HG03439 (cell line): ENCODE measurements at regions not wholly inside any gene's neighbourhood (a gene's known extent, or its start where the extent isn't known, plus 50 kb on each side); places are given as distances from the start of the nearest gene placed in this dataset.

Experiments used
- ATAC-seq: cut with Tn5 transposase; IDR thresholded peaks from one replicate; pipeline ENCODE4 v1.9.1; 2021; ENCODE audit warnings: mild to moderate bottlenecking, moderate library complexity; ENCODE audit not compliant: unreplicated experiment

GRCh38 chr7:17679458-17679857 lies 260.8 kb downstream of the SNX13 start:
- no peak for ATAC-seq

GRCh38 chr7:17680026-17680425 lies 260.3 kb downstream of the SNX13 start:
- ATAC-seq: no peak

GRCh38 chr7:17680943-17681351 lies 259.3 kb downstream of the SNX13 start:
- ATAC-seq: no peak

DNA sequence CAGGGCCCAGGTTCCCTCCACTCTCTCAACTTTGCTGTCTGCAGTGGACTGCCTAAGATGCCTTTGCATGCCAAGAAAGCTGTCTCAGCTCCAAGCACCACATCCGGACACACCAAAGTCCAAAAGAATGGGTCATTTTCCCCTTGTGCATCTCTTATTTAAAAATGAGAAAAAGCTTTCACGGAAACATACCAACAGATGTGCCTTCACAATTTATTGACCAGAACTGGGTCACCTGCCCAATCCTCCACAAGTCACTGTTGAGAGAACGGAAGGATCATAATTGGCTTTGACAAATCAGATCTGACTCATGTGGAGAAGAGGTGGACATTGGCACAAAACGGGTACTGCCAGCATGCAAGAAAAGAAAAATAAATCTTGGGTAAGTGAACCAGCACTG lies 258.3 kb downstream of the SNX13 start:
- no peak for ATAC-seq

DNA sequence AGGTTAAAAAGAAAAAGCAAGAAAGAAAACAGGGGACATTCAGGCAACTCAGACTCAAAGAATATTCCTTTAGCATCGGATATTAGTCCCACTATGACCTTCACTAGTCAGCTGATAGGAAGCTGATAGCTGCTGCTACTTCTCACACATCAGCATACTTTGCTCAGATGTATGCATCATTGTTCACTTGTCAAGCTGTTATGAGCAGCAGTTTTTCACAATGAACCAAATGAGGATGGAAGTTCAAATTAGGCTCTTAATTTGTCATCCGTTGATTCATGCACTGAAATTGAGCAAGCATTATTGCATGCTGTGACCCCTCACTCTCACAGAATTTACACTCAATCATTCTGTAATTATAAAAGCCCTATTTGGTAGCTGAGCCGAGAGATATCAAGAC lies 257.7 kb downstream of the SNX13 start:
- no peak for ATAC-seq

- ATAC-seq: no peak
These were observed 255.2 kb downstream of the SNX13 start for GRCh38 chr7:17685141-17685540.

DNA sequence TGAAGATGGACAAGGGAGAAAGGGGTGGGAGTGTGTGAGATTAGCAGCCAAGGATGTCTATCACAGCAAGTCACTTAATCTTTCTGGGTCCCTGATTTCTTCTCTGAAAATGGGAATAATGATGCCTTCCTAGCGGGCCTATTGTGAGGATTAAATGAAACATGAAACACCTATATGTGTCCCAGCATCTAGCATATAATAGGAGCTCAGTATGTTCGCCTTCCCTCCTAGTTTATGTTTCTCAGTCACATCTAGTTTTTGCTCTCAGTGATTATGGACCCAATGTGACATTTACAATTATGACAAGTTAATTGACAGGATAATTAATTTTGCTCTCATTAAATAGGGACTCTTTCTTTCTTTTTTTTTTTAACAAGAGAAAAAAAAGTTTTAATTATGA lies 252.9 kb downstream of the SNX13 start:
- no peak for ATAC-seq

GRCh38 chr7:17689361-17689902 lies 250.9 kb downstream of the SNX13 start:
- ATAC-seq: no peak

- ATAC-seq: peak; percentile 96
These were observed 250.3 kb downstream of the SNX13 start for GRCh38 chr7:17690030-17690429.

DNA sequence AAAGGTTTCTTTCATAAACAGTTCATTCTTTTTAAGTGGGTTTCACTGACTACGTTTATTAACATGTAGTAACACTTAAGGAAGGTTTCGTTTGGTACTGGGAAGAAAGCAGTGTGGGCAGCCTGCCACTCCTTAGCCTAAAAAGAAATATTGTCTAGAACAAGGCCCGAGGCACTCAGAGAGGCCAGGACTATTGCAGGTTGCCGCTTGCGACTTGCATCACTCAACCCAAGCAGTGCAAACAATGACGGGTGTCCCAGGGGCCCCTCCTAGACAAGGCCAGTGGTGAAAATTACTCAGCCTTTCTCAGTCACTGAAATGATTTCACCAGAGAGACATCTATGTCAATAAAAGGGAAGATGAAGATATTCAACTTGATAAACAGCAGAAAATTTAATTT lies 243.9 kb downstream of the SNX13 start:
- no peak for ATAC-seq

GRCh38 chr7:17697128-17697881 lies 243.0 kb downstream of the SNX13 start:
- no peak for ATAC-seq

DNA sequence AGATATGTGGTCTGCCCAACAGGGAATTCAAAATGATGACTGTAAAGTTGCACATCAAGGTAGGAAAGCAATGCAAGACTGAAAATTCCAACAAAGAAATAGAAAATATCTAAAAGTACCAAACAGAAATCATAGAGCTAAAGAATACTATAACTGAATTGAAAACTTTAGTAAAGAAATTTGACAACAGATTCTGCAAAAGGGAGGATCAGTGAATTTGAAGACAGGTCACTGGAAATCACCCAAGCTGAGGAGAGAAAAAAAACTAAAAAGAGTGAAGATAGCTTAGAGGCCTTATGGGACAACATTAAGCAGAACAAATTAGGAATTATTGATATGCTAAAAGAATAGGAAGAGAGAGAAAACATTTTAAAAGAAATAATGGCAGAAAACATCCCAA lies 240.6 kb downstream of the SNX13 start:
- ATAC-seq: no peak

GRCh38 chr7:17700138-17700537 lies 240.2 kb downstream of the SNX13 start:
- ATAC-seq: no peak

DNA sequence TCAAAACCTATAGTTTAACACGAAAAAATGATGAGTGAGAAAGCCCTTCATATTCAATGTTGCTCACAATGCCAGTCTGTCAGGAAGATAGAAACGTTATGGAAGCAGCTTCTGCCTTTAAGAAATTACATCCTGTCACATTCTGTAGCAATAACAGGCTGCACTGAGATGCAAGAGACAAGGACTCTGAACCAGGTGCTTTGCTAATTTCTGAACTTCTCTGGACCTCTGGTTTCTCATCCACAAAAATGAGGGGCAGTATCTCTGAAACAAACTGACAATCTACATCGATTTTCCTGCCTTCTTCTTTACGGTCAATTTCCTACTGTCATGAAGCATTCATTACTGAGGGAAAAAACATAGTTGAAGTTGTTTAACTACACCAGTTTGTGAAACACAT lies 234.0 kb downstream of the SNX13 start:
- ATAC-seq: no peak

DNA sequence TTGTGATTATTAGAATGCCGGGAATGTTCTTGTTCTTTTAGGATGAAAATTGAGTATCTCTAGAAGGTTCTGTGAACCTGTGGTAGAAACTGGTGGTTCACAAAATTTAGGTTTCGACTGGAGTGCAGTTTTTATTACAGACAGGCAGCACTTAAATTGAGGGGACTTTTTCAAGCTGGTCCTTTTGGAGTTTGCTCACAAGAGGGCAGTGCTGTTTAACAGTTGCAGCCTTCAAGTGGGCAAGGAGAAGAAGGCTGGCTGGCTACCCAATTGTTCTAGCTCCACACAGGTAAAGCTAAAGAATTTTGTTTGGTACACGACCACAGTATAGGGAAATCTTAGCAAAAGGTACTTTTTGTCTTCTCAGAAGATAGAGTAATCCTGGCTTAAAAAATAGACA lies 233.6 kb downstream of the SNX13 start:
- peak; percentile 77 for ATAC-seq

DNA sequence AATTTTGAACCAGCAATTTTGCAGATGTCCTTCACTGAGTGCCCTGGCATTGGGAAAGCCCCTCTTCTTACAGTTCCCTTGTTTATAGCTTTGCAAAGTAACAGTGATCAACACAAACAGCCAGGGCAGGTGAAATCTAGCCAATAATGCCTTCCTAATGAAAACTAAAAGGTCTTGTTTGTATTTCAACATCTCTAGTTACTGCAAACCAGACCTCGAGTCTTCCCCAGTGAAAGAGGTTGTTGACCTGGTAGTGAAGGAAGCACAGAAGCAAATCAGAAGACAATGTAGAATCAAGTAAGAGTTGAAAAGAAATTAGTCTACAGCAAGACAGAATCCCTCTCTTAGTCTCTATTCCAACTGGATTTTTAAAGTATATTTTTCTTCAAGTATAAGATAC lies 231.2 kb downstream of the SNX13 start:
- no peak for ATAC-seq

DNA sequence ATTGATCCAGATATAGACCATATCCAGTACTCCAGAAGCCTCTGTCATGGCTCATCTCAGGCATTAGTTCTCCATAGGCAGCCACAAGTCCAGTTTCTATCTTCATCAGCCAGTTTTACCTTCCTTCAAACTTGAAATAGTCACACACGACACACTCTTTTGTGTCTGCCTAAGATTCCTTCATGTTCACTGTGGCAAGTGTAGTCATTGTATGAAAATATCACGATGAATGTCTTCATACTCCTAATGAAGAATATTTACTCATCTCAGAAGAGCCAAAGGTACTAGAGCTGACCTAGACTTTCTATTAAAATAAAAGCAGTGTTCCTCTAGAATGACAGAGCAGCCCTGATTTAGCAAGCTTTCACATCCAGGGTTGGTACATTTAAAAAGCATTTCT lies 230.7 kb downstream of the SNX13 start:
- ATAC-seq: no peak

GRCh38 chr7:17710312-17710711 lies 230.0 kb downstream of the SNX13 start:
- no peak for ATAC-seq

DNA sequence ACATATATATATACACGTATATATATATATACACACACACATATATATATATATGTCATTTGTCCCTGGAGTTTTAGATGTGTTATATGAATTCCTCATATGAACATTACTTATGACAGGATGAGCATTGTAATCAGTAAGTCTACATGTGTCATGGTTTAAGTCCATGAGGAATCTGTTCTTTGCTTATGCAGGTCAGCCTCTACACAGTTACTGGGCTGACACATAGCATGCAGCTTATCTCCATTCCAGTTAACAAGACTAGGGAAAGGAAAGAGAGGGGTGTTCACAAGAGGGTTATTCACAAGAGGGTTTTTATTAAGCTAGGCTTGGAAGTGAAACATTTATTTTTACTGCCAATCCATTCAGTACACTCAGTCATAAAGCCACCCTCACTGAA lies 226.7 kb downstream of the SNX13 start:
- ATAC-seq: no peak

GRCh38 chr7:17716816-17717215 lies 223.5 kb downstream of the SNX13 start:
- no peak for ATAC-seq

GRCh38 chr7:17719998-17720397 lies 220.3 kb downstream of the SNX13 start:
- ATAC-seq: no peak

DNA sequence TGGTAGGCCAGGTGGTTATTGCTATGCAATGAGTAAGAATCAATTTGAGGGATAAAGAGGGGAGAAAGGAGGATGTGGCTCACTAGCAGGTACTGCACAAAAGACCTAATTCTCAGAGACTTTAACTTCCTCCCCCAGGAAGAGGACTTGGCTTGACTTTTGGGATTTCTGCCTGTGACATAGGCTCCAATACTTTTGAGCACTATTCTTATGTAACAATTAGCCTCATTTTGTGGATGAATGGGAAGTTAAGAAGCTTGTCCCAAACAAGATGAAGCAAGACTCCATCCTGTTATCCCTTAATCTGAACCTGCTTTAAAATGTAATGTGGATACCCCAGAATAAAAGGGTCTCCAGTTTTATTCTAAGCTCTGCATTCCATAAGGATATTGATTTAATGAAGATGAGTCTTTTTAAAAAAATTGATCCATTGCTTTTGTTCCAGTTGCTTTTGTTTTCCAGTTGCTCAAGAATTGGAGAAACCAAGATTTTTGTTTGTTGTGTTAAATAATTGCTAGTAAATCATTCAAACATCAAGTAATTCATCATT lies 218.5 kb downstream of the SNX13 start:
- ATAC-seq: no peak

DNA sequence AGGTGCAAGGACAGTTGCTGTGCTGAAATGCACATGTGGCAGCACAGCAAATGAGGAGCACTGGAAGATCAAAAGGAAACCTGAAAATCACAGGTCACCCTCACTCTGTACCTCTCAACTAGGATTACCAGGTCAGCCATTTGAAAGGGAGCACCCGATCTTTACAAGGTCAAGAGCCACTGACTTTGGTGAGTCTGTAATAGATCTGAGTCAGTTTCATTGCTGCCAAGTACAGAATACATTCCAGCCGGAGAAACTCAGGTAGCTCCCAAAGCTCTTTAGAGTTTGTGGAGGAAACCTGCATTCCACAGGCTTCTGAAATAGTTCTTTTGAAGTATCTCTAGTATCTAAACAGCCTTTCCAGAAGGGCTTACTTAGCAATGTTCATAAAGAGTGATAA lies 217.5 kb downstream of the SNX13 start:
- no peak for ATAC-seq
